Suprapubic skin (tissue), 4 donors: ENCODE measurements at regions not wholly inside any gene's neighbourhood (a gene's known extent, or its start where the extent isn't known, plus 50 kb on each side); places are given as distances from the start of the nearest gene placed in this dataset.
"Not testable (repeated sequence)": the region's sequence is repeated elsewhere in the genome, so short reads cannot be mapped to it uniquely, and the experiment has no call there.

Source experiments
- DNase-seq, 2 donors: peaks; one replicate each; pipeline ENCODE4 v3.0.0-alpha.2; 2019; ENCODE audit warnings: low spot score in 2 of 2
- H3K27ac ChIP-seq: fragments of 200-600 bp; sonication (generic); one replicate; pipeline ENCODE4 v1.5.1; 2019
- H3K27me3 ChIP-seq: fragments of 200-600 bp; sonication (generic); one replicate; pipeline ENCODE4 v1.5.1; 2019
- H3K36me3 ChIP-seq: fragments of 200-600 bp; sonication (generic); one replicate; pipeline ENCODE4 v1.5.1; 2019
- H3K4me1 ChIP-seq: fragments of 200-600 bp; sonication (generic); one replicate; pipeline ENCODE4 v1.5.1; 2019
- H3K4me3 ChIP-seq: fragments of 200-600 bp; sonication (generic); one replicate; pipeline ENCODE4 v1.5.1; 2019; ENCODE audit warnings: mild to moderate bottlenecking
- H3K9me3 ChIP-seq: fragments of 200-600 bp; sonication (generic); one replicate; pipeline ENCODE4 v1.5.1; 2019
- CTCF ChIP-seq, 2 donors: fragments of 200-600 bp in 1 of 2; fragments of 450-650 bp in 1 of 2; sonication (generic) in 1 of 2; IDR thresholded peaks; one replicate each; pipeline ENCODE4 v1.5.1; 2016 to 2019; ENCODE audit warnings: antibody characterized with exemption in 2 of 2, mild to moderate bottlenecking in 1 of 2, moderate library complexity in 1 of 2
- EP300 ChIP-seq: sonication (generic); formaldehyde crosslinking; IDR thresholded peaks from one replicate; pipeline ENCODE4 v1.6.1; 2017; ENCODE audit warnings: antibody characterized with exemption
- POLR2A ChIP-seq, 2 donors: fragments of 450-650 bp; IDR thresholded peaks; one replicate each; pipeline ENCODE4 v1.6.1; 2017; ENCODE audit warnings: antibody characterized with exemption in 2 of 2, mild to moderate bottlenecking in 2 of 2, moderate library complexity in 2 of 2
- POLR2AphosphoS5 ChIP-seq, 3 donors: sonication (generic); formaldehyde crosslinking; IDR thresholded peaks; one replicate each; pipeline ENCODE4 v1.6.1; 2017; ENCODE audit warnings: antibody characterized with exemption in 3 of 3
- WGBS: methylation state at CpG from one replicate; pipeline ENCODE4 v1.1.5; 2018; 5-methylcytosine and 5-hydroxymethylcytosine counted together

DNA sequence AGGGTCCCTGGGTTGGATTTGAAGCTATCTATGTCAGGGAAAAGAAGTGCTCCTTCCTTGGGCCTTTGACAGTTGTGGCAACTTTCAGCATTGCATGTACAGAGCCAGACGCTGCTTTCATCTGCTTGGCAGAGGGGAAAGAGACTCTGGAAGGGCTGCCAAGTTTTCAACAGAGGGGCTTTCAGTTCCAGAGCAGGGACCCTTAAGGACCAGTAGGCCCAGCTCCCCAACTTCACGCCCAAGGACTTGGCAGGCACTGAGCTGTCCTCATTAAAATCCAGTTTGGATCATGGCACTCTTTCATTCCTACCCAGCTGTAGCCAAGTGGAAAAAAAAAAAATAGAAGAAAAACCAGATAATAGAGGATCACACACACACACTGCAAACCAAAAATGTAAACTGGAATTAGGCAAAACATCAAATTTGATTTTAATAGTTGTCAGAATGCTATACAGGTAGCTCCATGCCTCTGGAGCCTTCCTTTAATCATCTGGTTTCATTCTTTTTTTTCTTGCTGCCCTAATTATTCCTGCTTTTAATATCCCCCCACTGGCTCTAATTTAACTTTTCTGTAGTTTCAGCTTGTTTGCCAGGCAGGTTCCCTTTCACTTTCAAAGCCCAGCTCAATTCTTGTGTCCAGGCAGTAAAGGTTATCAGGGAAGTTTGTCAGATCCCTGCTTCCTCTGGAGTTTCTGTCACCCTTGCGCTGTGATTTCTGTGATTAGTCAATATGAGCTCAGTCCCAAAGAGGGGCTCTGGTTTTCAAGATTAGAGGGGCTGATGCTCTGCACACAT, 702.6 kb upstream of the CDH8 start:
- 41% methylated on average over 3 of the region's 3 CpGs for WGBS
- no peak overlapping the region for H3K27ac ChIP-seq
- H3K4me3 ChIP-seq: no peak overlapping the region
- H3K9me3 ChIP-seq: no peaks in the 10 kb centered on the region
- no peaks in the 10 kb centered on the region for H3K36me3 ChIP-seq
- no peak for DNase-seq
- no peaks in the 10 kb centered on the region for H3K4me1 ChIP-seq
- no peaks in the 10 kb centered on the region for H3K27me3 ChIP-seq
- TF ChIP-seq EP300 (no peak), CTCF (IDR thresholded peaks at IDR 0.05) (no peak), POLR2AphosphoS5 (IDR thresholded peaks at IDR 0.05) (no peak), POLR2A (IDR thresholded peaks at IDR 0.05) (no peak)

GRCh38 chr16:62732092-62732491, 695.9 kb upstream of the CDH8 start:
- no peaks in the 10 kb centered on the region for H3K36me3 ChIP-seq
- H3K9me3 ChIP-seq: peaks cover 6% of the 10 kb centered on the region
- no peak overlapping the region for H3K27ac ChIP-seq
- no peaks in the 10 kb centered on the region for H3K27me3 ChIP-seq
- DNase-seq: no peak
- H3K4me1 ChIP-seq: no peaks in the 10 kb centered on the region
- TF ChIP-seq POLR2A (IDR thresholded peaks at IDR 0.05) (no peak), POLR2AphosphoS5 (IDR thresholded peaks at IDR 0.05) (no peak), EP300 (no peak), CTCF (IDR thresholded peaks at IDR 0.05) (no peak)
- no peak overlapping the region for H3K4me3 ChIP-seq

GRCh38 chr16:62724670-62725269, 688.5 kb upstream of the CDH8 start:
- 87% methylated on average over 8 of the region's 48 CpGs for WGBS
- H3K36me3 ChIP-seq, H3K27ac ChIP-seq, DNase-seq, H3K27me3 ChIP-seq, H3K4me1 ChIP-seq, H3K4me3 ChIP-seq, H3K9me3 ChIP-seq: not testable (repeated sequence)

DNA sequence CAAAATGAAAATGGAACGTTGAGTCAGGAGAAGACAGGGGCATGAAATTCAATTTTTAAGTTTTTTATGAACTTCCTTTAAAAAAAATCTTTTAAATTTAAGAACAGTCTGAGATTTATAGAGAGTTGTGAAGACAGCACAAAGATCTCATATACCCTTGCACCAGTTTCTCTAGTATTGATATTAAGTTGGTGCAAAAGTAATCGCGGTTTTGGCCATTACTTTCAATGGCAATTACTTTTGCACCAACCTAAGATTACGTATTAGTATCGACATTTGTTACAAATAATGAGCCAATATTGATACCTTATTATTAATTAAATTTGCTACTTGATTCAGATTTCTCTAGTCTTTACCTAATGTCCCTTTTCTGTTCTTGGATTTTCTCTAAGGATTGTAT, 684.4 kb upstream of the CDH8 start:
- no peak for TF ChIP-seq POLR2A (IDR thresholded peaks at IDR 0.05)
- H3K27ac ChIP-seq: no peak overlapping the region
- no peaks in the 10 kb centered on the region for H3K4me1 ChIP-seq
- WGBS: 74% methylated on average over 5 of the region's 5 CpGs
- no peaks in the 10 kb centered on the region for H3K27me3 ChIP-seq
- H3K4me3 ChIP-seq: no peak overlapping the region
- no peaks in the 10 kb centered on the region for H3K36me3 ChIP-seq
- DNase-seq: no peak
- H3K9me3 ChIP-seq: no peaks in the 10 kb centered on the region

GRCh38 chr16:62717026-62717425, 680.8 kb upstream of the CDH8 start:
- DNase-seq: no peak
- Histone ChIP-seq H3K4me3 (no peak overlapping the region), H3K9me3 (no peaks in the 10 kb centered on the region), H3K4me1 (no peaks in the 10 kb centered on the region), H3K27ac (no peak overlapping the region), H3K27me3 (no peaks in the 10 kb centered on the region), H3K36me3 (no peaks in the 10 kb centered on the region)
- TF ChIP-seq POLR2A (IDR thresholded peaks at IDR 0.05) (no peak), POLR2AphosphoS5 (IDR thresholded peaks at IDR 0.05) (no peak), EP300 (no peak), CTCF (IDR thresholded peaks at IDR 0.05) (no peak)
- 52% methylated on average over 2 of the region's 2 CpGs for WGBS

- no peaks in the 10 kb centered on the region for H3K36me3 ChIP-seq
- H3K4me1 ChIP-seq: no peaks in the 10 kb centered on the region
- H3K27me3 ChIP-seq: no peaks in the 10 kb centered on the region
- TF ChIP-seq POLR2A (IDR thresholded peaks at IDR 0.05) (no peak), EP300 (no peak), CTCF (IDR thresholded peaks at IDR 0.05) (no peak), POLR2AphosphoS5 (IDR thresholded peaks at IDR 0.05) (no peak)
- no peak for DNase-seq
- H3K9me3 ChIP-seq: no peaks in the 10 kb centered on the region
- 79% methylated on average over 1 of the region's 1 CpG for WGBS
- H3K27ac ChIP-seq: no peak overlapping the region
- H3K4me3 ChIP-seq: no peak overlapping the region
Measured at GRCh38 chr16:62715701-62716100, 679.5 kb upstream of the CDH8 start.
